HG03039 (cell line): ENCODE measurements at regions not wholly inside any gene's neighbourhood (a gene's known extent, or its start where the extent isn't known, plus 50 kb on each side); places are given as distances from the start of the nearest gene placed in this dataset.

ENCODE experiments used
- ATAC-seq: cut with Tn5 transposase; IDR thresholded peaks from one replicate; pipeline ENCODE4 v1.9.1; 2021; ENCODE audit warnings: mild to moderate bottlenecking, moderate library complexity; ENCODE audit not compliant: unreplicated experiment

DNA sequence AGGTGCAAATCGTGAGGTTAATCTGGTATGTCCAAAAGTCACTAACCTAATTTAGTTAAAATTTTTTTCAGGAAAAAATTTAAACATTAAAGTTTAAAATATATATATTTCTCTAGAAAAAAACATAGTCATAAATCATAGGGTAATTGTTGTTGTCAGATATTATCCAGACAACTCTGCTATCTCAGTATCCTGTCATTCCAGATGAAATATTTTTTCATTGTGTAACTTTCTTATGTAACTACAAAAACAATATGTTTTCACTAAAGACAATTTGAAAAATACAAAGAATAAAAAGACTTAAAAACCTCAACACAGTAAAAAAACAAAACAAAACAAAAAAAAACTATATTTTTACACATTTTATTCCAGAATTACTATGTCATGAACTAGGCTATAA, 57.6 kb downstream of the TENT5A start:
- ATAC-seq, result no peak

DNA sequence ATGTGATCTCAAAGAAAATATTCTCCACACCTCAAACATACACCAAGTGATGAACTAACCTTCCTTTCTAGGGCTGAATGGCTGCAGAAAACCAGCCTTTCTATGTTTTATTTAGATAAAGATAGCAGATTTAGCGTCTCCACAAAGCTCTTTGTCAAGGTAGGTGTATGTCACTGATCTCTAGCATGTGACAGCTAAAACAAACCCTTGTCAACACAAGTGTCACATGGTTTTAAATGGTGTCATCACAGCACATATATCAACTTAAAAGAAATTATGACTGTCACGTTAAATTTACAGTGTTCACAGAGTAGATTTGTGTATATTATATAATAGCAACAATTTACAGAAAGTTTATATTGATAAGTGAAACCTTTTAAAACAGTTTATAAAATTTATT, 58.3 kb downstream of the TENT5A start:
- ATAC-seq, result no peak

DNA sequence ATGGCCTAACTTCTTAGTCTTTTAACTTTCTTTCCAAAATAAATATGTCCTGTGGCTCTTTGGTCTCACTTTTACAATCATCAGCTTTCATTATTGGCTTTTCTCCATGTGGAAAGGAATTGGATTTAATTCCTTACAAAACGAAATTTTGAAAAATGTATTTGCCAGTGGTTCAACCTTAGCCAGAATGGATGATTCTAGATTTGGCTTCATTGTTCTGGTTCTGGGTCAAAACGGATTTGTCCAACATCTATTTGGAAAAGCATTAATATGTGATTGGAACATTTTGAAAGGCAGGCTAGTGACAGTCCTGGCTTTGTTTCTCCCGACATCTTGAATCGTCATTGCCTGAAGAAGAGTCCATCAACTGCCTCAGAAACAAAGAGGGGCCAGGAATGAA, 59.2 kb downstream of the TENT5A start:
- no peak for ATAC-seq

DNA sequence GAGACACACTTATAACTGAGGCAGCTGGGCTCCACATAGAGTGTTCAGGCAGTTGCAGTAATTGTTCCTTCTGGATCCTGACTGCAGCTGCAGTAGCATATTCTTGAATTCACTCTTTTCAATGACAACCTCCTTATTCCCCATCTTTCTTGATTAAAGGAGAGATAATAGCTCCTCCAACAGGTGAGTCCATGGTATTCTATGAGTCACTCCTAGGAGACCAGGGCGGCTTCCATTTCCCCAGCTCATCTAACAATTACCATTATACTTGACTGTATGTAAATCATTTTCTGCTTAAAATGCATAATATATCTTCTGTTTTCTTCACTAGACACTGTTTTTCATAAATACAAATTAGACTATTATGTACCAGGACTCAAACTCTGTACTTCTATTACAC, 62.4 kb downstream of the TENT5A start:
- no peak for ATAC-seq

DNA sequence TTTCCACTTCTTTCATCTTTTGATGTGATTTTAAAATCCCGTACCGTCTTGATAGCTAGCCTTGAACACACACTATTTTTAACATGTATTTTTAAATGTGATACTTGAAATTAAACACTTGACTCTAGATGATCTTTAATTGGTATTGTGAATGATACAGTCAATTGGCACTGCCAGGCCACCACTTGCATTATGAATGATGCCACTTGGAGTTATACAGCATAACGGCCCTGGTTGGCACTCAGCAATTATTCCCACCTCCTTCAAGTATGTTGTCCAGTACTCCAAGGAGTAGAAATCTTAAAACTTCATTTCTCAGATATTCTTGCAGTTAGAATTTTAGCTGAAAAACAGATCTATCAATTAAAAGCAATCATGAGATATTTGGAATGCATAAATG, 62.9 kb downstream of the TENT5A start:
- no peak for ATAC-seq

DNA sequence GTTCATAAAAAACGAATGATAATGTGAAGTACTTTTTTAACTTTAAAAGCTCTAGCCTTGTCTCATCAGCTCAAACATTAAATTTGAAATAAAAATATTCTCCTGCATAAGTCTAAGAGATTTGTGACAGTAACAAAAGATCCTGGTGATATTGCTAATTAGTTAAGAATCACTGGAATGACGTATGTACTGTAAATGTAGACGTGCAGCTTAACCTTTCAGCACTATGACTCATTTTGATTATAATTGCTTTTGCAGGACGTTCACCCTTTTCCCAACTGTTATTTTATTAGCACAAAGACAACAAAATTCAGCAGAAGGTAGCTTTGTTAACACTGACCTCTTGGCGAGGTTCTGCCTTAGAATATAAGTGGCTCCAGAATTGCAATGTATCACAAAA, 68.6 kb downstream of the TENT5A start:
- ATAC-seq, result no peak

DNA sequence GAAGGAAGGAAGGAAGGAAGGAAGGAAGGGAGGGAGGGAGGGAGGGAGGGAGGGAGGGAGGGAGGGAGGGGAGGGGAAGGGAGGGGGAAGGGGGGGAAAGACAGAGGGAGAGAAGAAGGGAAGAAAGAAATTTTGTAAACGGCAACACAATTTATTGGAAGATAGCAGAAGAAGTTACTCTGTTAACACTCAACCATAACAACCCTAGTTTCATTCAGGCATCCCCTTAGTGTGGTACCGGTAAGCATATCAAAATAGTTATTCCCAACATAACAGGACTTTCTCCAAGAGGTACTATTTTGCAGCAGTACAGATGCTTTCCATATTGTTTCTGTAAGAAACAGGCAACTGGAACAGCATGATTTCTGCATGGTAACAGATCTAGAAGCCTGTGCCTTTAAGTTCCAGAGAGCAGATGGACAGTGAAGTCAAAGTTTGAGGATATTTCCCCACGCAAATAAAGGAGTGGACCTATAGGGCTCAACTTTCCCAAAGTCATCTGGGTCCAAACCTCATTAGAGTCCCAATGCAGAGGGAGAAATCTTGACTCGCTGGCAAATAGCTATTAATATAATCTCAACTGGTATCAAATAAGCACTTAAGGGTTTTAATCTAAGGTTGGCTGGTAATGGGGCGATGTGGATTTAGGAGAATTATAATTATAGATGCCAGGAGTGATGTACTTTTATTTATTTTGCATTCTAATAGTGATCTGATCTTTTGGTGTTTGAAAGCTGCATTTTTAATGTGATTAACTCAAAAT, 69.4 kb downstream of the TENT5A start:
- ATAC-seq, result no peak

DNA sequence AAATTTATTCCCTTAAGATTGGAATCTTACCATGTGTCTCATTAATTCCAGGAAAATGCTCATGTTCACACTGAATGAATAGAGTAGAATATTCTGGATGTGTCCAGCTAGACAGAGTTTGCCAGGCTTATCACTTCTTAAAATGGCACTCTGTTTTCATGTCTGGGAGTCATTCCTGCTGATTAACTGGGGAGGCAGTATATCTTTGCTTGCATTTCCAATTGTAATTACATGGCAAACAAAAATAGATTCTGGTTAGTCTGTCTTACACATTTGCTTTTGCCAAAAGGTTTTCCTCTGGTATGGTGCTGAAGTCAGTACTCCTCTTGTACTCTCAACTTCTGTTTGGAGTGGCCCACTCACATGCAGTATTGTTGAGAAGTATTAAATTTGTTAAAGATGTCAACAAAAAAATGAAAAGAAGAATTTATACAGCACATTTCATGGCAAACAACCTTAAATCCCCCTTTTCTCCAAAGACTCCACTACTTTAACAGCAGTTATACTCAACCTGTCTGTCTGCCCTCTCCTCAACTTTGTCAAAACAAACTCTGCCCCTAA, 70.2 kb downstream of the TENT5A start:
- ATAC-seq, result no peak

DNA sequence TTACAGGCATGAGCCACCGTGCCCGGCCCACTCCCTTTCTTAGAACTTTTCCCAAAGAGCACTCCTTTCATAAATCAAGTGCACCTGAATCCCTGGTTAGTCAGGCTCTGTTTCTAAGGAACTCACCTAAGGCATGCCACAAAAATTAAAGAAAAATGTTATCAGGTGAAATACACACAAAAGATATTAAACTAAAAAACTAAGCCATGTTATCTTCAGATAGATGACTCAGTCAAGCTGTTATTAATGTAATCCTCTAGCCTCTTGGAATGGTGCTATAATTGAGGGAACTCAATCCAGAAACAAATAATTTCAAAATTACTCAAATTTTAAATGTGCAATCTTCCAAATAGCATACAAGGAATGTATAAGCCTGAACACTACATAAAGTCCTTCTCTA, 83.0 kb downstream of the TENT5A start:
- ATAC-seq, result no peak

DNA sequence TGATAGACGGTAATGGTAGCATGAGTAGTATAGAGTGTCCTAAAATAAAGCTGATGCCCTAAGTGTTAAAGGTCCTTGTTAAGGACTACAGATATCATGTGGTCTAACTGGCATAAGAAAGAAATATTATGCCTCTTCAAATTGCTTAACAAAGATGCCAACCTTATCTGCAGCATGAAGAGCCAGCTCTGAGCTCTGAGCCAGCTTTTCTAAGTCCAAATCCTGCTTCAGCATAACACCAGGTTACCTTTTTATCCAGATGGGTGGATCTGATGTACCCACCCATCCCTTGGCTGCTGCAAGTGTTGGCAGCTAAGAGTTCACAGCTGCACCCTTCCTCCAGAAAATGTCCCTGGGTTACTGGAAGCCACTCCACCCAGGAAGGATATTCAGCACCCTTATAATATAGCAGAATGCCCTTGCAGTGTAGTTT, 83.8 kb downstream of the TENT5A start:
- no peak for ATAC-seq

DNA sequence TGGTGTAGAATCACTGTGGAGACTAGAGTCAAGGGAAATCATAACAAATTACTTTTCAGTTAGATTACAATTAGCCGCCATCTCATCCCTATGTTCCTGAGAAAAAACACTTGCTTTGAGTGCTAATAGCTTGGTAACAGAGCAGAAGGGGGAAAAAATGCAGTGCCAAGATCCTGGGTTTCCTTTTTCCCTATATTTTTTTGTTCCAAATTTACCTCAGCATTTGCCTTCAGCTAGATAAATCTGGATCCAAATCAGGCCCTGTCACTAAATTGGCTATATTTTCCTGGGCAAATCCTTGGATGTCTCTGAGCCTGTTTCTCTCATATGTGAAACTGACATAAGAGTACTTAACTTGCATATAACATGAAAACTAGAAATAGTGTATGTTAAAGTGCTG, 86.0 kb downstream of the TENT5A start:
- no peak for ATAC-seq

DNA sequence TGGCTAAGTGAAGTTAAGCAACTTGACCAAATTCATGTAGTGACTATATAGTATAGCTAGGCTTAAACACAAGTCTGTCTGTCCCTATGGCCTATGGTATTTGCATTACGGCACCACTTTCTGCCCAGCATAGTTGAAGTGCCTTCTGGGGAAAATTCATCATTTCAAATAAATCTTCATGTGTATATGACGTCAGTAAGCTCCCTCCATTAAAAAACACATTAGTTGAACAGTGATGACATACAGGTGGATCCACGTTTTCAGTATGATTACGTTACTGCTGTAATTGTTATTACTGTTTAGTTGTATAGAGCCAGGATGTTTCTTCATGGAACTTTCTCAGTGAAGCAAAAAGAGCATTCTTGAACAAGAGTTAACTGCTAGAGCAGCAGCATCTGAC, 96.2 kb downstream of the TENT5A start:
- ATAC-seq, result no peak

DNA sequence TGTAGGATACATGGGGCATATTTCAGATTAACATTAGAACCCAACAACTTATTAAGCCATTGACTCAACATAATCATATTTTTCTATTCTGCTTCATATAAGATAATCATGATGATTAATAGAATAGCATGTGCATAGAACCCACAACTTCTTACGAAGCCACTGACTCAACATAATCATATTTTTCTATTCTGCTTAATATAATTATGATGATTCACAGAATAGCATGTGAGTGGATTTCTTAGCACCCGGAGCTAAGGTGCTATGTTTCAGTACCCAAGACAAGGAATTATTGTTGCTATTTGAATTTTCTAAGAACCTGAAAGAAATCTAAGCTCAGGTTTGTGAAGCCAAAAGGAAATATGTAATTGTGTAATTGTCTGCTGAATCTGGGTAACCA, 96.8 kb downstream of the TENT5A start:
- no peak for ATAC-seq

DNA sequence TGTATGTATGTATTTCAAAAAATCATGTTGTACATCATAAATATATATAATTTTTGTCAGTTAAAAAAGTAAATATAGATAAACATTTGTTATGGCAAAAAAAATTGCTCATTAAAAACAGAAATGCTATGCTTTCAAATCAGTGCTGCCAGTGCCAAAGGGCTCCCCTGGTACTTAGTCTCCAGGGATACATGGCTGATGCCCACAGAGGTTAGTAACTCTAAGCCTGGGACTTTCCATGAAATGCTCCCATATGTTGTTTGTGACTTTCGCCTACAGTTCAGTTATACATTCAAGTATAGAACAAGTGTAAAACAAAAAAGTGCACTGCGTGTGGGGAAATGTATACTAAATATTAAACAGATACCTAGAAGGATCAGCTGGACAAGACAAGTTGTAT, 104.0 kb downstream of the TENT5A start:
- ATAC-seq, result no peak

DNA sequence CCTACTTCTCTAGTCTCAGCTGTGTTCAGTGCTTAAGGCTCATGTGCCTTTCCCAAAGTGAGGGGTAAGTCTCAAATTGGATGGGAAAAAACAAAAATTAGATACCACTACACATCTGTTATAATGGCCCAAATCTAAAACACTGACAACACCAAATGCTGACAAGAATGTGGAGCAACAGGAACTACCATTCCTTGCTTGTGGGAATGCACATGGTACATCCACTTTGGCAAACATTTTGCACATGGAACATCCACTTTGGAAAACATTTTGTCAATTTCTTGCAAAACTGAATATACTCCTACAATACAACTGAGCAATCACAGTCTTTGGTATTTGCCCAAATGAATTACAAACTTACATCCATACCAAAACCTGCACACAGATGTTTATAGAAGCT, 109.3 kb downstream of the TENT5A start:
- ATAC-seq, result no peak

DNA sequence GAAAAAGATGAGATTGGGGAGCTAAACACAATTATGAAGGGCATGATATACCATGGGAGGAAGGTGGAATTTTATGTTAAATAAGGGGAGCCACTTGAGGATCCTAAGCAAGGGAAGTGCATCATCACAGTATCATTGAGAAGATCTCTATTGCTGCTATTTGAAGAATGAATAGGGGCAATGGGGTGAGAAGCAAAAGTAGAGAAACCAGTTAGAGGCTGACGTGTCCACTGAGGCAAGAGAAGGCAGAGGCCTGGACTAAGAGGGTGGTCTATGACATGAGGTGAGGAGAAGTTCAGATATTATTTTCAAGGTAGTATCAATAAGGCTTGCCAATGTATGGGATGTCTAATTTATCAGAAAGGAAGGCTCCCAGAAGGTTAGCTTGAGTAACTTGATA, 111.6 kb downstream of the TENT5A start:
- no peak for ATAC-seq

DNA sequence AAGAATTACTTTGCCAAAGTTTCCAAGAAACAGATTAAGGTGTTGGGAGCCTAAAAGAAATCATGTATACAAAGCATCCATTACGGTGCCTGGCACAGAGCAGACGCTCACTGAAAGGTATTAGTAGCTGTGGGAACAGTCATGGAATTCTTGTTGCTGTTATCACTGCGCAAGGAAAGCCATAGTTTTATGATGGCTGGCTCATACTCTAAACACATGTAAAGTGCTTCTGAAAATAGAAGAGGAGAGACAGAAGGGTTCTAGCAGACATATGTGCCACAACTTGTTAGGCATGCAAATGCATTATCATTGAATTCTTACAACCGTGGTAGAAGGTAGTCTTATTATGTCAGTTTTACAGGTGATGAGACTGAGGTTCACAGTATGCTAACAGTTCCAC, 112.4 kb downstream of the TENT5A start:
- ATAC-seq, result no peak

DNA sequence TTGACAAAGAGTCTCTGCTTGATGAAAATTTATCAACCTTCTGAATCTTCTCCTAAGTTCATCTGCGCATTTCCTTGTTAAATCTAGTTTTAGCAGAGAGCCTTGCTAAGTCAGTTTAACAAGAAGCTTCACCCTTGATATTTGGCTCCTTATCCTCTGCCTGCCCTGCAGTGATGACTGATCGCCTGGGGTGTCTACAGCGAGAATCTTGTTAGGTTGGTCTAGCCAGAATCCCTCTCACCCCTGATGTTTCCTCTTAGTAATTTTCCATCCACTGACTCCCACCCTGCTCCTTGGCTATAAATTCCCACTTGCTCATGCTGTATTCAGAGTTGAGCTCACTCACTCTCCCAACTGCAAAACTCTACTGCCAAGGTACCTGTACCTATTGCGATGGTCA, 114.1 kb downstream of the TENT5A start:
- ATAC-seq, result no peak

DNA sequence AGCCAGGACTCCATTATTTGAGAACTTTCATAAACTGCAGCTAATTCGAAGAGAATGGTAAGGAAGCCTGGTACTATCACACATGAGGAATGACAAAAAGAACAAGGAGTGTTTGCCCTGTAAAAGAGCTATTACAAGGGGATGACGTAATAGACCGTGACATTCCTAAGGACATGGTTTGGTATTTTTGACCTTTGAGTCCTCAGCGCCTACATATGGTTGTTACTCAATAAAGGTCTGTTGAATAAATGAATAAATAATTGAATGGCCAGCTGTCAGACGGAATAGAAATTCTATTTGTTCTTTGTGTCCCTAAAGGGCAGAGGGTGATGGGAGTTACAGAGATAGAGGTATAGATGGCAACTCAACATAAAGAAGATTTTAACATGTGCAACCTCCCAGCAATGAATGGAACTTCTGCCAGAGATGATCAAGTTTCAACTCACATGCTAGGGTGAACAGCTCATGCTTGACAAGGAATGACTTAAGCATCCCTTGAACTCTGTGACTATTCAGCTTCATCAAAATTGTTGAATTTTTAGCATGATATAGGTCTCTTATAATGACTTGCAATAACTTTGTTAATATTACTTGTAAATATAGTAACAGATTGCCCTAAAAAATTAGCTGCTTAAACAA, 115.4 kb downstream of the TENT5A start:
- ATAC-seq, result no peak

DNA sequence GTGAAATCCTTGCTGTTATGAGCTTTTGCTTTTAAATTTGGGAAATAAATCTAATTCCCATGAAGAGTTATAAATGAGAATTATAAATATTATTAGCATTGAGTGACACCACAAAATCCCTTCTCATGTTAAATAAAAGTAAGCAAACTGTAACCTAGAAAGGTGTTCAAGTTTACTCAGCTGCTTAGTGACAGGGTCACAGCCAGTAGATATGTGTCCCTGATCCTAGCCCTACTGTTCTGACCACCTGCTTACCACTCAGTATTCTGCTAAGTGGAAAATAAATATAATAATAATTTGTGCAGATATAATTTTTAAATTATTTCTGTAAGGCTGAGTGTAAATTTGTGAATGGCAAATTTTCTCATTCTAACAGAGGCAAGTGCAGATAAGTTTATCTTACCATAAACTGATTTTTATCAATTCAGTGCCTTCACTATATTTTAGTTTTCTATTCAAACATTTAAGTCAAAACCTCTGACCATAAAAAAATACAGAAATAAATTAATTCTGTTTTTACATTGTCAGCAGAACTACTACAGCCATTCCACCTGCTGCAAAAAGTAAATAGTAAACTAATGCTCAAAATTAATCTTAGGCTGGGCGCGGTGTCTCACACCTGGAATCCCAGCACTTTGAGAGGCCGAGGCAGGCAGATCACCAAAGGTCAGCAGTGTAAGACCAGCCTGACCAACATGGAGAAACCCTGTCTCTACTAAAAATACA, 118.2 kb downstream of the TENT5A start:
- ATAC-seq, result no peak

DNA sequence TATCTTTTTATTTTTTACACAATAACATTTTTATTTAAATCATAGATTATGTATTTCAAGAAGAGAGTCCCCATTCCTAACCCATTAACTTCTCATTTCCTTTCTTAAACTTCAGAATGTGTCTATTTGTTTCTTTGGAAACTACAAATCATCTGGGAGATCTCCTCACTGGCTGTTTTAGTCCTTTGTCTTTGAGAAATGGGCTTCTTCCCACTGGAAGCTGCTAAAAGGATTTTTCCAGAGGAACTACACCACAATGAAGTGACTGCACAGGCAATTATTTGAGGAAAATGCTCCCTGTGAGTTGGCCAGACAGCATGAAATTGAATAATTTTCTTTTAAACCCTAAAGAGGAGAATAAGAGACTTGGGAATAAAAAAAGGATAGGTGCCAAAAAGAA, 119.1 kb downstream of the TENT5A start:
- no peak for ATAC-seq

DNA sequence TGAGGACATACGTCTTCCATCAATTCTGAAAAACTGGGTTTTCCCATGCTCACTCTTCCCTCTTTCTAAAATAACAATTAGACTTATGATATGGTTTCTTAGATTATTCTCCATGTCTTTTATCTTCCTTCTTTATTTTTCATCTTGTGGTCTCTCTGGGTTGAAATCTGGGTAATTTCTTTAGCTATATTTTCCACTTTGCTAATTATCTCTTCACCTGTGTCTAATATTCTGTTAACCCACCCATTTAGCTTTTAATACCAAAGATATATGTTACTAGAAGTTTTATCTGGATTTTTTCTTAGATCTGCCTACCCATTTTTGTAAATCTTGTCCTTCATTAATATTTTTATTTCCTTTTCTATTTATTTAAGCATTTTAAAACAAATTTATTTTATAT, 121.8 kb downstream of the TENT5A start:
- no peak for ATAC-seq
